Progenitor cell of endocrine pancreas (in vitro differentiated cells): ENCODE measurements at regions not wholly inside any gene's neighbourhood (a gene's known extent, or its start where the extent isn't known, plus 50 kb on each side); places are given as distances from the start of the nearest gene placed in this dataset.

ENCODE experiments used
- DNase-seq: peaks from one replicate; pipeline ENCODE4 v3.0.0; 2021; ENCODE audit warnings: low spot score; ENCODE audit not compliant: unreplicated experiment
- H3K27ac Mint-ChIP-seq: 2 replicates; pipeline ENCODE4 v1.8.0; 2021; ENCODE audit warnings: mild to moderate bottlenecking, moderate library complexity, mixed read lengths
- H3K27me3 Mint-ChIP-seq: 2 replicates; pipeline ENCODE4 v1.8.0; 2021; ENCODE audit warnings: mixed read lengths
- H3K36me3 Mint-ChIP-seq: 2 replicates; pipeline ENCODE4 v1.8.0; 2022; ENCODE audit warnings: mixed read lengths; ENCODE audit not compliant: insufficient read depth
- H3K4me1 Mint-ChIP-seq: 2 replicates; pipeline ENCODE4 v1.8.0; 2021; ENCODE audit warnings: low read depth, mixed read lengths
- H3K4me3 Mint-ChIP-seq: 2 replicates; pipeline ENCODE4 v1.8.0; 2021; ENCODE audit warnings: low read depth, mild to moderate bottlenecking, moderate library complexity, mixed read lengths
- H3K9me3 Mint-ChIP-seq: 2 replicates; pipeline ENCODE4 v1.8.0; 2021; ENCODE audit warnings: low read depth, mixed read lengths
- TF ChIP-seq, protein P1 (sequence below): fragments of 200-600 bp; sonication (generic); IDR thresholded peaks from one replicate; pipeline ENCODE4 v1.5.0; 2021; ENCODE audit warnings: antibody characterized with exemption, mild to moderate bottlenecking; ENCODE audit not compliant: unreplicated experiment

DNA sequence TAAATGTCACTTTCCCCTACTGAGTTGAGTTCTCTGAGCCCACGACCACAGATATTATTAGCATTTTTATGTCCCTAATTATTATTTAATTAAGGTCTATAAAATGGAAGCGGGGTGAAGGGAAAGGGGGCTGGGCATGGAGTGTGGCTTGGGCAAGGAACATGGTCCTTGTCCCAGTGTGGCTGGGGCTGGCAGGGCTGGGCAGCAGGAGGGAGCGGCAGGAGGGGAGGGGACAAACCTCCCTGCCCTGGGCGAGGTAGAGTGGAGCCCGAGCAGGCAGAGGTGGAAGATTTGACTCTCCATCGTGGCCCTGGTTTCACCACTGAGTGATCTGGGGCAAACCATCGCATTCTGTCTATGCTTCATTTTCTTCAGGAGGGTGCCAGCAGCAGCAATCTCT lies 402.9 kb upstream of the C2CD4B start:
- TF ChIP-seq, protein P1, sequence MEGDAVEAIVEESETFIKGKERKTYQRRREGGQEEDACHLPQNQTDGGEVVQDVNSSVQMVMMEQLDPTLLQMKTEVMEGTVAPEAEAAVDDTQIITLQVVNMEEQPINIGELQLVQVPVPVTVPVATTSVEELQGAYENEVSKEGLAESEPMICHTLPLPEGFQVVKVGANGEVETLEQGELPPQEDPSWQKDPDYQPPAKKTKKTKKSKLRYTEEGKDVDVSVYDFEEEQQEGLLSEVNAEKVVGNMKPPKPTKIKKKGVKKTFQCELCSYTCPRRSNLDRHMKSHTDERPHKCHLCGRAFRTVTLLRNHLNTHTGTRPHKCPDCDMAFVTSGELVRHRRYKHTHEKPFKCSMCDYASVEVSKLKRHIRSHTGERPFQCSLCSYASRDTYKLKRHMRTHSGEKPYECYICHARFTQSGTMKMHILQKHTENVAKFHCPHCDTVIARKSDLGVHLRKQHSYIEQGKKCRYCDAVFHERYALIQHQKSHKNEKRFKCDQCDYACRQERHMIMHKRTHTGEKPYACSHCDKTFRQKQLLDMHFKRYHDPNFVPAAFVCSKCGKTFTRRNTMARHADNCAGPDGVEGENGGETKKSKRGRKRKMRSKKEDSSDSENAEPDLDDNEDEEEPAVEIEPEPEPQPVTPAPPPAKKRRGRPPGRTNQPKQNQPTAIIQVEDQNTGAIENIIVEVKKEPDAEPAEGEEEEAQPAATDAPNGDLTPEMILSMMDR, result no peak
- peaks cover 3% of the 10 kb centered on the region for H3K9me3 Mint-ChIP-seq
- peaks cover 30% of the 10 kb centered on the region for H3K4me1 Mint-ChIP-seq
- H3K4me3 Mint-ChIP-seq, result no peak overlapping the region
- no peak overlapping the region for H3K27ac Mint-ChIP-seq
- peaks cover 10% of the 10 kb centered on the region for H3K27me3 Mint-ChIP-seq
- DNase-seq, result no peak
- peaks cover 1% of the 10 kb centered on the region for H3K36me3 Mint-ChIP-seq

DNA sequence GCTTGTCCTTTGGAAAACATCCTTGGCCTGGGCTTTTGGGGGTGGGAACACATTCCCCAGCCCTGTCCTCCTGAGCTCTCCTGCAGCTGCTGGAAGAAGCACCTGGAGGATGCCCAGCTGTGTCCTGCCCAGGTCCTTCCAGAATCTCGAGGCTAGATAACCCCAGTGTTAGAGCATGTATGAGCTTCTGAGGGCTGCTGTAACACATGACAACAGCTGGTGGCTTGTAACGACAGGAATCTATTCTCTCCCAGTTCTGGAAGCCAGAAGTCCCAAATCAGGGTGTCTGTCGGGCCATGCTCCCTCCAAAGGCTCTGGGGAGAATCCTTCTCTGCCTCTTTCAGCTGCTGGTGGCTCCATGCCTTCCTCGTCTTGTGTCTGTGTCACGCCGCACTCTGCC lies 403.6 kb upstream of the C2CD4B start:
- H3K9me3 Mint-ChIP-seq, result no peaks in the 10 kb centered on the region
- H3K27ac Mint-ChIP-seq, result no peak overlapping the region
- TF ChIP-seq, protein P1, result no peak
- peaks cover 25% of the 10 kb centered on the region for H3K4me1 Mint-ChIP-seq
- H3K36me3 Mint-ChIP-seq, result peaks cover 1% of the 10 kb centered on the region
- DNase-seq, result no peak
- peaks cover 13% of the 10 kb centered on the region for H3K27me3 Mint-ChIP-seq
- no peak overlapping the region for H3K4me3 Mint-ChIP-seq

DNA sequence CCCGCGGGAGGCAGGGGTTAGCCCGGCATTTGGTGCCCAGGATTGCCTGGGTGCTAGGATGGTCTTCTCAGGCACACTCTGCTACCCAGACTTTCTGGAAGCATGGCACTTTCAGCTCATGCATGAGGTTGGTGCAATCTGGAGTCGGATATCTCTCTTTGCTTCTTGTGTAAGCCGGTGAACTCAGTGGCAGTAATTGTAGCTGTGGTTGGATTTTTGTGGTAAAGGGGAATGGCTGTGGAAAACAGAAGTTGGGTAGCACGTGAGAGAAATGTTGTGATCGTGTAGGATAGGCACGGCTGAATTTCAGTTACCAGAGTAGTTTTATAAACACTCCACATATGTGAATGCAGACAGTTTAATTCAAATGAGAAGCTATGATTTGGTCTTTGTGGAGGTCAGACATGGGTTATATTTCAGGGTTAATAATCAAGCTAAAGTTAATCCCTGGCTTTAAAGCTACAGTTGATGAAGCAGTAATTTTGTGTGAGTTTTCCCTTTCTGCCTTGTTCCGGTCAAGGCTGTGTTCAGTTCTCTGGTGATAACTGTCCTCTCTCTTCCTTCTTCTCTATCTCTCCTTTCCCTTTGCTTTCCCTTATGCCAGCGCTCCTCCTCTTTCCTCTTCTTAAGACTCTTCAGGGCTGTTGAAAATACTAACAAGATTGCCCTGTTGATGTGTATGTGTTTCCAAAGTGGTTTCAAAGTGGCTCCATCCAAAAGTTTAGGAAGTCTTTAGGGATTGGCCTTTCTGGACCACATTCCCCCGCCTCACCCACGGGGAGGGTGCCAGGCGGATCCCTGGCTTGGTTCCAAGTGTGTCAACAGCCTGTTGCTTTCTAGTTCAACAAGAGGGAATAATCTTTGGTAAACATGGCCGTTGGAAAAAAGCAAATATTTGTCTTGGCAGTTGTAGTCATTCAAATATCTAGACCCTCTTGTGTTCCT lies 404.6 kb upstream of the C2CD4B start:
- Mint-ChIP-seq H3K27me3 (peaks cover 13% of the 10 kb centered on the region), H3K9me3 (no peaks in the 10 kb centered on the region), H3K36me3 (peaks cover 1% of the 10 kb centered on the region), H3K4me1 (peaks cover 25% of the 10 kb centered on the region), H3K27ac (no peak overlapping the region), H3K4me3 (no peak overlapping the region)
- DNase-seq, result no peak
- TF ChIP-seq, protein P1, result no peak

DNA sequence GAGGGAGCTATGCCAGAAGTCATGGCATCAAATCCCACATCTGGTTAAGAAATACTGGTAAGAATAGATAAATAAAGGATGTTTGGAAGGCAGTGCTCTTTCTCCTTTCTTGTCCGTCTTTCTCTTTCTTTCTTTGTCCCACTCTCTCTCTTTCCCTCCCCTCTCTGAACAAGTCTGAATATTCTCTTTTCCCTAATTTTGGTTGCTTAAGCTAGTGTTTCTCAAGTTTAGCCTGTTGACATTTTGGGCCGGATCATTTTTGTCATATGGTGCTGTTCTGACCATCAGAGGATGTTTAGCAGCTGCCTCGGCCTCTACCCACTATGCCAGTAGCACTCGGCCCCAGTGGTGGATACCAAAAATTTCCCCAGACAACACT lies 405.3 kb upstream of the C2CD4B start:
- Mint-ChIP-seq H3K4me3 (no peak overlapping the region), H3K27me3 (peaks cover 13% of the 10 kb centered on the region), H3K4me1 (peaks cover 19% of the 10 kb centered on the region), H3K36me3 (peaks cover 1% of the 10 kb centered on the region), H3K27ac (no peak overlapping the region), H3K9me3 (no peaks in the 10 kb centered on the region)
- no peak for DNase-seq
- TF ChIP-seq, protein P1, result no peak

DNA sequence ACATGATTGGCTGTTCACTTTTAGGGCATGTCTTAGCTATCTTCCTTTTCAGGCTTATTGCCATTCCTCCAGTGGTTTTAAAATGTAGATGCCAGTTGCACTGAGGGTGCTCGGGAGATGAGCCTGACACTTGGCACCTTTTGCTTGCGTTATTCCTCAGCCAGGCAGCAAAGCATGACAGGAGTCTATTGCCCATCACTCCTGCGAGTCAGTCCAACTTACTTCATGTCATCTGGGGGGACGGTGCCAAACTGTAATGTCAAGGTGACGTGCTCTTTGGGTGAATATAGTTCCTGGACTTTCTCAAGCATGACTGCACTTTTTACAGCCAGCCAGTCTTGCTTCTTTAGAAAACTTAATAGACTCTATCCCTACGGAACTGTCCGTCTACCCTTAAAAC lies 406.0 kb upstream of the C2CD4B start:
- Mint-ChIP-seq H3K9me3 (no peaks in the 10 kb centered on the region), H3K36me3 (peaks cover 1% of the 10 kb centered on the region), H3K4me1 (peaks cover 12% of the 10 kb centered on the region), H3K27me3 (peaks cover 13% of the 10 kb centered on the region), H3K4me3 (no peak overlapping the region), H3K27ac (no peak overlapping the region)
- no peak for DNase-seq
- TF ChIP-seq, protein P1, result no peak
